Central memory CD8-positive, alpha-beta T cell (primary cell): ENCODE measurements at regions not wholly inside any gene's neighbourhood (a gene's known extent, or its start where the extent isn't known, plus 50 kb on each side); places are given as distances from the start of the nearest gene placed in this dataset.

Source experiments
- ATAC-seq: fragments of 150-1000 bp; cut with Tn5 transposase; replicated peaks from 2 replicates; pipeline ENCODE4 v1.10.0; 2022; ENCODE audit warnings: mild to moderate bottlenecking, moderate FRiP score, moderate number of reproducible peaks; ENCODE audit not compliant: poor library complexity, severe bottlenecking; ENCODE audit errors: extremely low read depth
- DNase-seq, 2 donors: peaks; one replicate each; pipeline ENCODE4 v3.0.0; 2021; ENCODE audit warnings: low spot score in 2 of 2
- H3K27ac Mint-ChIP-seq: one replicate; pipeline ENCODE4 v1.8.0; 2022; ENCODE audit warnings: low read depth, mild to moderate bottlenecking, moderate library complexity, mixed read lengths
- H3K27me3 Mint-ChIP-seq: one replicate; pipeline ENCODE4 v1.8.0; 2022; ENCODE audit warnings: mixed read lengths
- H3K36me3 Mint-ChIP-seq: one replicate; pipeline ENCODE4 v1.8.0; 2022; ENCODE audit warnings: mild to moderate bottlenecking, moderate library complexity, mixed read lengths; ENCODE audit not compliant: insufficient read depth
- H3K4me1 Mint-ChIP-seq: one replicate; pipeline ENCODE4 v1.8.0; 2022; ENCODE audit warnings: mixed read lengths
- H3K4me3 Mint-ChIP-seq: one replicate; pipeline ENCODE4 v1.8.0; 2022; ENCODE audit warnings: mild to moderate bottlenecking, moderate library complexity, mixed read lengths
- H3K9me3 Mint-ChIP-seq: one replicate; pipeline ENCODE4 v1.8.0; 2022; ENCODE audit warnings: mixed read lengths

GRCh38 chr10:71065659-71066058, 146.7 kb upstream of the UNC5B start:
- Mint-ChIP-seq H3K27me3 (no peaks in the 10 kb centered on the region), H3K36me3 (no peaks in the 10 kb centered on the region), H3K4me1 (no peaks in the 10 kb centered on the region), H3K4me3 (no peak overlapping the region), H3K27ac (no peak overlapping the region), H3K9me3 (no peaks in the 10 kb centered on the region)
- no peak for DNase-seq
- no peak for ATAC-seq

- H3K9me3 Mint-ChIP-seq, result no peaks in the 10 kb centered on the region
- DNase-seq (no peak), ATAC-seq (no peak)
- no peaks in the 10 kb centered on the region for H3K27me3 Mint-ChIP-seq
- H3K27ac Mint-ChIP-seq, result no peak overlapping the region
- H3K36me3 Mint-ChIP-seq, result peaks cover 2% of the 10 kb centered on the region
- no peak overlapping the region for H3K4me3 Mint-ChIP-seq
- no peaks in the 10 kb centered on the region for H3K4me1 Mint-ChIP-seq
These were observed 145.8 kb upstream of the UNC5B start for GRCh38 chr10:71066600-71066999.

DNA sequence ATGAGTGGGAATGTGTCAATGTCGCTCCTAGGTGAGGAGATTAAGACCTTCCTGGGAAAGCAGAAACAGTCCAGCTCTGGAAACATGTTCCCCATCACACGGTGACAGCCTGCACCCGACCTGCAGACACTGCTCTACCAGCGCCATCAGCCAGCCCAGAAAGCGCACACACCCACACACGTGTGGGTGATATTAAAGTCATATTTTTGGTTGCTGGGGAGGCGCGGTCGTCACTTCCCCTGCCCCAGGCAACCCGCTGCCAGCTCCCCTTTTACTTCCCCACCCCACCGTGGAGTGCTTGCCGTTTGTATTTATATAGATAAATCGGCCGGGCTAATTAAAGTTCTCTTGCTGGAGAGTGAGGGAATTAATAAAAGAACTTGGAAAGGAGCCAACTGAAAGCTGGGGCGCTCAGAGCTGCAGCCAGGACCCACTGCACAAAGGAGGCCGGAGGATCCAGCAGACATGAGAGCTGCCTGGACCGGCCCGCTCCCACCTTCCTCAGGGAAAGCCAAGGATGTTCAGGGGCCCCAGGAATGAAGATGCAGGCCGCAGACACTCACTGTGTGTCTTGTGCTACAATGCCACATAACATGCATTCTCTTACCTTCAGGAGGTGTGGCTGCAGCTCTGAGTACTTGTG, 145.2 kb upstream of the UNC5B start:
- H3K4me1 Mint-ChIP-seq, result no peaks in the 10 kb centered on the region
- H3K4me3 Mint-ChIP-seq, result no peak overlapping the region
- DNase-seq (no peak), ATAC-seq (no peak)
- peaks cover 4% of the 10 kb centered on the region for H3K36me3 Mint-ChIP-seq
- no peaks in the 10 kb centered on the region for H3K9me3 Mint-ChIP-seq
- H3K27ac Mint-ChIP-seq, result no peak overlapping the region
- no peaks in the 10 kb centered on the region for H3K27me3 Mint-ChIP-seq

DNA sequence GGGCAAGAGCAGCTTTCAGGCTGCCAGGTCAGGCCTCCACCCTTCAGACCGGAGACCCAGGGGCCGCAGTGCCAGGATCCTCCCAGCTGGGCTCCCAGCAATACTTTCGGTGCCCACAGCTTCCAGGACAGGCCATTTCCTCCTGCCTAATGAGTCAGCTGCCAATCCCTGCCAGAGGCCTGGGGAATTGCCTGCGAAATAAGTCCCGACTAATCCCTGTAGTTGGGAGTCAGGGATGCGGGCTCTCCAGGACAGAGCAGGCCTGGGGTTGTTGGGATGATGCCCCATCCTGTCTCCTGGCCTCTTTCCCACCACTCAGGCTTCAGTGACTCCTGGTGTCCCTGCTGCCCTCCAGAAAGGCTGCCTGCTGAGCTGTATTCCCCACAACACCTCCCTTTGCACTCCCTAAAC, 143.5 kb upstream of the UNC5B start:
- ATAC-seq (no peak), DNase-seq (no peak)
- H3K27me3 Mint-ChIP-seq, result no peaks in the 10 kb centered on the region
- no peak overlapping the region for H3K27ac Mint-ChIP-seq
- H3K36me3 Mint-ChIP-seq, result peaks cover 4% of the 10 kb centered on the region
- H3K4me3 Mint-ChIP-seq, result no peak overlapping the region
- H3K9me3 Mint-ChIP-seq, result no peaks in the 10 kb centered on the region
- no peaks in the 10 kb centered on the region for H3K4me1 Mint-ChIP-seq

DNA sequence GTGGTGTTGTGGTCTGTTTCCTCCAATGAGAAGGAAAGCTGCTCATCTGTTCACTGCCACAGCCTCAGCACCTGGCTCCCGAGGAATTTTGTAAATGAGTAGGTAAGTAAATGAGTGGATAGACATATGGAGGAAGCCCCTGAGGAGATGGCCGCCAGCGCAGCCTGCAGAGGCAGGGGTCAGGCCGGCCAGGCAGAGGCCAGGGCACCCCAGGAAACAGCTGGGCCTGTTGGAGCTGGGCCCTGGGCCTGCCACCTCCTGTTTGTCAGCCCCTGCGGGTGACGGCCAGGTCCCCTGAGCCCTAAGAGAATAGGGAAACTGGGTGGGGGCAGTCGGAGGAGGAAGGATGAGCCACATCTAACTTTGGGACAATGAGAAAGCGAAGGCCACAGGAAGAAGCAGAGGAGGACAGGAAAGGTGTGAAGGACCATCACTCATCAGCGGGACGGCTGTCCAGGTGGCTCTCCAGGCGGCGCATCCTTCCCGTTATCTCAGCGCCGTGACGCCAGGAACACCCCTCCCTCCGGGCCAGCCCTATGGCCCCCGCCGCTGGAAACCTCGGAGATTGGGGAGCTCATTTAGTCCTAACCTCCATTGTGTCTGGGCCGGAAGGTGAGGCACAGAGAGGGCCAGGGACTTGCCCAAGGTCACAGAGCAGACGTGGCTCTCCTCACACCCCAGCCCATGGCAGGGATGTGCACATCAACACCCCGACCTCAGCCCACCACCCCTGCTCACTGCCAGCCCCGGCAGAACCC, 142.3 kb upstream of the UNC5B start:
- ATAC-seq (no peak), DNase-seq (no peak)
- H3K4me1 Mint-ChIP-seq, result no peaks in the 10 kb centered on the region
- H3K36me3 Mint-ChIP-seq, result peaks cover 4% of the 10 kb centered on the region
- no peak overlapping the region for H3K4me3 Mint-ChIP-seq
- no peak overlapping the region for H3K27ac Mint-ChIP-seq
- no peaks in the 10 kb centered on the region for H3K27me3 Mint-ChIP-seq
- H3K9me3 Mint-ChIP-seq, result no peaks in the 10 kb centered on the region

- Mint-ChIP-seq H3K9me3 (no peaks in the 10 kb centered on the region), H3K4me1 (no peaks in the 10 kb centered on the region), H3K36me3 (peaks cover 4% of the 10 kb centered on the region), H3K27ac (no peak overlapping the region), H3K27me3 (no peaks in the 10 kb centered on the region), H3K4me3 (no peak overlapping the region)
- ATAC-seq, result no peak
- DNase-seq, result no peak
These were observed 141.6 kb upstream of the UNC5B start for GRCh38 chr10:71070741-71071140.

DNA sequence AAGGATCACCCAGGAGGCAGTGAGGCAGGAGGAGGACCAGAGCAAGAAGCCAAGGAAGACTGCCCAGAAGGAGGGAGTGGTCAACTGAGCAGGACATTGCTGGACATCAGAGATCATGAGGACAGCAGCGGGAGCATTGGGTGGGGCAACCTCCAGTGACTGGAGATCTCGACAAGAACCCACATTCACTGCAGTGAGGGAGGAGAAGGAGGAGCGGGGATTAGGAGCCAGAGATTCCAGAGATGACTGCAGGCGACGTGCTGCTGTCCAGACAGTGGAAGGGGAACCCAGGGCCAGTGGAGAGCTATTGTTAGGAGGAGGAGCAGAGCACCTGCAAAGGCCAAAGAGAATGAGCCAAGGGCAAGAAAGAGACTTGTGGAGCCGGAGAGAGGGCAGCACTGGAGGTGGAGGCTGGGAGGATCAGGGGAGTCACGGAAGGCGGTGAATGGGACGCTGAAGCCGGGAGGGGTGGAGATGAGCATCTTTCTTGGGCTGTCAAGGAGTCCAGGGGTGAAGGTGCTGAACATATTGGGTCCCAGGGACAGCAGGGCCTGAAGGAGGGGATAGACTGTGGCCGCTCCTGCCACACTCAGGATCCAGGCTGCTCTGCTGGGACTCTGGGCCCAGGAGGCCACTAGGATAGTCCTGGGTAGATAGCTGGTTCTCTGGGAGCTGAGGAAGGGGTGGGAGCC, 140.1 kb upstream of the UNC5B start:
- Mint-ChIP-seq H3K9me3 (no peaks in the 10 kb centered on the region), H3K4me3 (no peak overlapping the region), H3K36me3 (peaks cover 4% of the 10 kb centered on the region), H3K4me1 (no peaks in the 10 kb centered on the region), H3K27ac (no peak overlapping the region), H3K27me3 (no peaks in the 10 kb centered on the region)
- no peak for DNase-seq
- ATAC-seq, result no peak

- Mint-ChIP-seq H3K4me3 (no peak overlapping the region), H3K4me1 (no peaks in the 10 kb centered on the region), H3K27me3 (no peaks in the 10 kb centered on the region), H3K27ac (no peak overlapping the region), H3K9me3 (no peaks in the 10 kb centered on the region), H3K36me3 (peaks cover 4% of the 10 kb centered on the region)
- ATAC-seq (no peak), DNase-seq (no peak)
These were observed 139.6 kb upstream of the UNC5B start for GRCh38 chr10:71072823-71073210.

- Mint-ChIP-seq H3K27me3 (no peaks in the 10 kb centered on the region), H3K9me3 (no peaks in the 10 kb centered on the region), H3K36me3 (peaks cover 4% of the 10 kb centered on the region), H3K27ac (no peak overlapping the region), H3K4me1 (no peaks in the 10 kb centered on the region), H3K4me3 (no peak overlapping the region)
- DNase-seq, result no peak
- no peak for ATAC-seq
These were observed 138.8 kb upstream of the UNC5B start for GRCh38 chr10:71073451-71074175.

GRCh38 chr10:71074176-71074755, 138.1 kb upstream of the UNC5B start:
- Mint-ChIP-seq H3K4me1 (no peaks in the 10 kb centered on the region), H3K27me3 (no peaks in the 10 kb centered on the region), H3K9me3 (no peaks in the 10 kb centered on the region), H3K4me3 (no peak overlapping the region), H3K36me3 (peaks cover 4% of the 10 kb centered on the region), H3K27ac (no peak overlapping the region)
- no peak for DNase-seq
- ATAC-seq, result no peak

DNA sequence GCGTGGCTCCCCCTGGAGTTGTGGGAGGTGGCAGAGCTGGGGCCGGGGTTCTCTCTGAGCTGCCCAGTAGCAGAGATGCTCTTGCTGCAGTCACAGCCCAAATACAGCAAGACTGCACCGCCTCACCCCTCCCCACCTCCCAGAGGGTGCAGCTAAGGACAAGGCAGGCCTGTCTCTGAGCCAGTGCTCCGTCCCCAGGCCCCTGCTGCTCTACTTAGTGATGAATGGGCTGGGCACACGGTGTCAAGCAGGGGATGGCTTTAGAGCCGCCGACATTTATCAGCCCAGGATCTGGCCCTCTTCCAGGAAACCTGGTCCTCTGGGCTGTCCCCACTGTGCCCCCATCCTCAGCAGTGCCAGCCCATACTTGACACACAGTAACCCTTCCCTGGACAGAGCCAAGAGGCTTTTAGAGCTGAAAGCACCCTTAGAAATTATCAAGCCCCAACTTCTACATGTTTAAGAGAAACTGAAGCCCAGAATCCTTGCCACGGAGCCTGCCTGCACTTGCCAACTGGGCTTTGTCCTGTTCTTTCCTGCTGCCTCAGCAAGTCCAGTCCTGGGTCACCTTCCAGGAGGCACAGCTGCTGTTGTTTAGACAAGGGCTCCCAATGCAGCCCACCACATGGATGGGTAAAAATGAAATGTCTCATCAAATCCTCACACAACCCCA, 137.1 kb upstream of the UNC5B start:
- Mint-ChIP-seq H3K4me1 (no peaks in the 10 kb centered on the region), H3K9me3 (no peaks in the 10 kb centered on the region), H3K27ac (no peak overlapping the region), H3K4me3 (no peak overlapping the region), H3K27me3 (no peaks in the 10 kb centered on the region), H3K36me3 (peaks cover 4% of the 10 kb centered on the region)
- DNase-seq (no peak), ATAC-seq (no peak)
